ENCODE measurements at regions not wholly inside any gene's neighbourhood (a gene's known extent, or its start where the extent isn't known, plus 50 kb on each side); places are given as distances from the start of the nearest gene placed in this dataset.
"Not testable (repeated sequence)": the region's sequence is repeated elsewhere in the genome, so short reads cannot be mapped to it uniquely, and the experiment has no call there.

GRCh38 chr17:45666641-45667040, 117.5 kb upstream of the CRHR1 start:
- H3K27me3 Mint-ChIP-seq (ENCODE audit: low read depth), result peaks cover 3% of the 10 kb centered on the region
- H3K4me1 Mint-ChIP-seq (ENCODE audit: low read depth), result no peaks in the 10 kb centered on the region
- no peak overlapping the region for H3K27ac Mint-ChIP-seq
- no peaks in the 10 kb centered on the region for H3K36me3 Mint-ChIP-seq (ENCODE audit: insufficient read depth in 2 of 2)
- no peak overlapping the region for H3K4me3 Mint-ChIP-seq
- no peaks in the 10 kb centered on the region for H3K9me3 Mint-ChIP-seq
- no peak for ATAC-seq (replicated peaks in 1 of 2)
- no peak for DNase-seq

- no peaks in the 10 kb centered on the region for H3K27me3 Mint-ChIP-seq (ENCODE audit: low read depth)
- H3K4me1 Mint-ChIP-seq (ENCODE audit: low read depth), result no peaks in the 10 kb centered on the region
- no peak overlapping the region for H3K4me3 Mint-ChIP-seq
- no peak for DNase-seq
- H3K36me3 Mint-ChIP-seq (ENCODE audit: insufficient read depth in 2 of 2), result no peaks in the 10 kb centered on the region
- ATAC-seq (replicated peaks in 1 of 2), result no peak
- no peaks in the 10 kb centered on the region for H3K9me3 Mint-ChIP-seq
- no peak overlapping the region for H3K27ac Mint-ChIP-seq
These were observed 116.4 kb upstream of the CRHR1 start for GRCh38 chr17:45667591-45668171.

GRCh38 chr17:45668316-45668715, 115.8 kb upstream of the CRHR1 start:
- Mint-ChIP-seq H3K27me3 (ENCODE audit: low read depth) (no peaks in the 10 kb centered on the region), H3K27ac (no peak overlapping the region)

GRCh38 chr17:45672301-45672700, 111.8 kb upstream of the CRHR1 start:
- ATAC-seq (replicated peaks in 1 of 2) (no peak), DNase-seq (no peak)
- no peaks in the 10 kb centered on the region for H3K36me3 Mint-ChIP-seq (ENCODE audit: insufficient read depth in 2 of 2)
- H3K9me3 Mint-ChIP-seq, result no peaks in the 10 kb centered on the region
- no peak overlapping the region for H3K27ac Mint-ChIP-seq
- no peaks in the 10 kb centered on the region for H3K4me1 Mint-ChIP-seq (ENCODE audit: low read depth)
- H3K27me3 Mint-ChIP-seq (ENCODE audit: low read depth), result no peaks in the 10 kb centered on the region
- no peak overlapping the region for H3K4me3 Mint-ChIP-seq

More at GRCh38 chr17:45668316-45668715, 115.8 kb upstream of the CRHR1 start:
- H3K4me1 Mint-ChIP-seq (ENCODE audit: low read depth), result no peaks in the 10 kb centered on the region
- ATAC-seq (replicated peaks in 1 of 2) (no peak), DNase-seq (no peak)
- no peak overlapping the region for H3K4me3 Mint-ChIP-seq
- no peaks in the 10 kb centered on the region for H3K9me3 Mint-ChIP-seq
- H3K36me3 Mint-ChIP-seq (ENCODE audit: insufficient read depth in 2 of 2), result no peaks in the 10 kb centered on the region

GRCh38 chr17:45672792-45673191, 111.3 kb upstream of the CRHR1 start:
- Mint-ChIP-seq H3K4me1 (ENCODE audit: low read depth) (no peaks in the 10 kb centered on the region), H3K36me3 (ENCODE audit: insufficient read depth in 2 of 2) (no peaks in the 10 kb centered on the region), H3K27ac (no peak overlapping the region), H3K27me3 (ENCODE audit: low read depth) (no peaks in the 10 kb centered on the region), H3K9me3 (no peaks in the 10 kb centered on the region), H3K4me3 (no peak overlapping the region)
- DNase-seq, result no peak
- no peak for ATAC-seq (replicated peaks in 1 of 2)

- H3K4me1 Mint-ChIP-seq (ENCODE audit: low read depth); H3K36me3 Mint-ChIP-seq (ENCODE audit: insufficient read depth in 2 of 2); H3K27ac Mint-ChIP-seq; ATAC-seq (replicated peaks in 1 of 2); H3K27me3 Mint-ChIP-seq (ENCODE audit: low read depth); H3K4me3 Mint-ChIP-seq; H3K9me3 Mint-ChIP-seq; DNase-seq: not testable (repeated sequence)
These were observed 110.4 kb upstream of the CRHR1 start for GRCh38 chr17:45673759-45674158.

GRCh38 chr17:45675012-45675411, 109.1 kb upstream of the CRHR1 start:
- ATAC-seq (replicated peaks in 1 of 2) (no peak), DNase-seq (no peak)
- no peaks in the 10 kb centered on the region for H3K9me3 Mint-ChIP-seq
- no peaks in the 10 kb centered on the region for H3K4me1 Mint-ChIP-seq (ENCODE audit: low read depth)
- H3K27ac Mint-ChIP-seq, result no peak overlapping the region
- no peaks in the 10 kb centered on the region for H3K27me3 Mint-ChIP-seq (ENCODE audit: low read depth)
- no peak overlapping the region for H3K4me3 Mint-ChIP-seq
- H3K36me3 Mint-ChIP-seq (ENCODE audit: insufficient read depth in 2 of 2), result no peaks in the 10 kb centered on the region

GRCh38 chr17:45675892-45676291, 108.2 kb upstream of the CRHR1 start:
- Mint-ChIP-seq H3K27ac (no peak overlapping the region), H3K36me3 (ENCODE audit: insufficient read depth in 2 of 2) (no peaks in the 10 kb centered on the region), H3K9me3 (no peaks in the 10 kb centered on the region), H3K27me3 (ENCODE audit: low read depth) (no peaks in the 10 kb centered on the region), H3K4me3 (no peak overlapping the region), H3K4me1 (ENCODE audit: low read depth) (no peaks in the 10 kb centered on the region)
- ATAC-seq (replicated peaks in 1 of 2) (no peak), DNase-seq (no peak)

- Mint-ChIP-seq H3K4me3 (no peak overlapping the region), H3K36me3 (ENCODE audit: insufficient read depth in 2 of 2) (no peaks in the 10 kb centered on the region), H3K27ac (no peak overlapping the region), H3K4me1 (ENCODE audit: low read depth) (no peaks in the 10 kb centered on the region), H3K27me3 (ENCODE audit: low read depth) (no peaks in the 10 kb centered on the region), H3K9me3 (no peaks in the 10 kb centered on the region)
- no peak for ATAC-seq (replicated peaks in 1 of 2)
- no peak for DNase-seq
These were observed 107.4 kb upstream of the CRHR1 start for GRCh38 chr17:45676695-45677094.

GRCh38 chr17:45677770-45678169, 106.3 kb upstream of the CRHR1 start:
- DNase-seq, result no peak
- peaks cover 7% of the 10 kb centered on the region for H3K27me3 Mint-ChIP-seq (ENCODE audit: low read depth)
- no peaks in the 10 kb centered on the region for H3K36me3 Mint-ChIP-seq (ENCODE audit: insufficient read depth in 2 of 2)
- H3K9me3 Mint-ChIP-seq, result no peaks in the 10 kb centered on the region
- no peak overlapping the region for H3K27ac Mint-ChIP-seq
- no peaks in the 10 kb centered on the region for H3K4me1 Mint-ChIP-seq (ENCODE audit: low read depth)
- no peak for ATAC-seq (replicated peaks in 1 of 2)
- no peak overlapping the region for H3K4me3 Mint-ChIP-seq

- H3K4me1 Mint-ChIP-seq (ENCODE audit: low read depth), result no peaks in the 10 kb centered on the region
- H3K36me3 Mint-ChIP-seq (ENCODE audit: insufficient read depth in 2 of 2), result no peaks in the 10 kb centered on the region
- DNase-seq (no peak), ATAC-seq (replicated peaks in 1 of 2) (no peak)
- H3K9me3 Mint-ChIP-seq, result no peaks in the 10 kb centered on the region
- no peak overlapping the region for H3K27ac Mint-ChIP-seq
- H3K27me3 Mint-ChIP-seq (ENCODE audit: low read depth), result peaks cover 7% of the 10 kb centered on the region
- H3K4me3 Mint-ChIP-seq, result no peak overlapping the region
These were observed 104.7 kb upstream of the CRHR1 start for GRCh38 chr17:45679426-45679825.

GRCh38 chr17:45680360-45680759, 103.8 kb upstream of the CRHR1 start:
- Mint-ChIP-seq H3K27ac (no peak overlapping the region), H3K4me1 (ENCODE audit: low read depth) (no peaks in the 10 kb centered on the region), H3K27me3 (ENCODE audit: low read depth) (peaks cover 7% of the 10 kb centered on the region), H3K4me3 (no peak overlapping the region), H3K9me3 (no peaks in the 10 kb centered on the region), H3K36me3 (ENCODE audit: insufficient read depth in 2 of 2) (no peaks in the 10 kb centered on the region)
- ATAC-seq (replicated peaks in 1 of 2), result no peak
- no peak for DNase-seq

- ATAC-seq (replicated peaks in 1 of 2) (no peak), DNase-seq (no peak)
- no peaks in the 10 kb centered on the region for H3K4me1 Mint-ChIP-seq (ENCODE audit: low read depth)
- H3K27ac Mint-ChIP-seq, result no peak overlapping the region
- H3K36me3 Mint-ChIP-seq (ENCODE audit: insufficient read depth in 2 of 2), result no peaks in the 10 kb centered on the region
- no peak overlapping the region for H3K4me3 Mint-ChIP-seq
- H3K27me3 Mint-ChIP-seq (ENCODE audit: low read depth), result peaks cover 7% of the 10 kb centered on the region
- no peaks in the 10 kb centered on the region for H3K9me3 Mint-ChIP-seq
These were observed 102.4 kb upstream of the CRHR1 start for GRCh38 chr17:45681706-45682105.

GRCh38 chr17:45686250-45686649, 97.9 kb upstream of the CRHR1 start:
- Mint-ChIP-seq H3K27ac (no peak overlapping the region), H3K36me3 (ENCODE audit: insufficient read depth in 2 of 2) (no peaks in the 10 kb centered on the region), H3K9me3 (no peaks in the 10 kb centered on the region), H3K4me1 (ENCODE audit: low read depth) (no peaks in the 10 kb centered on the region), H3K27me3 (ENCODE audit: low read depth) (peaks cover 32% of the 10 kb centered on the region), H3K4me3 (no peak overlapping the region)
- no peak for DNase-seq
- ATAC-seq (replicated peaks in 1 of 2), result no peak
